HG03039 (cell line): ENCODE measurements at regions not wholly inside any gene's neighbourhood (a gene's known extent, or its start where the extent isn't known, plus 50 kb on each side); places are given as distances from the start of the nearest gene placed in this dataset.

Experiments
- ATAC-seq: cut with Tn5 transposase; IDR thresholded peaks from one replicate; pipeline ENCODE4 v1.9.1; 2021; ENCODE audit warnings: mild to moderate bottlenecking, moderate library complexity; ENCODE audit not compliant: unreplicated experiment

- no peak for ATAC-seq
Measured at GRCh38 chr16:64892835-64893785, 228.8 kb downstream of the CDH11 start.

- no peak for ATAC-seq
Measured at GRCh38 chr16:64889446-64889845, 232.4 kb downstream of the CDH11 start.

GRCh38 chr16:64887651-64888050 is 234.2 kb downstream of the CDH11 start:
- ATAC-seq = no peak

GRCh38 chr16:64882078-64882784 is 239.6 kb downstream of the CDH11 start:
- ATAC-seq = no peak

- ATAC-seq = no peak
Measured at GRCh38 chr16:64880994-64881393, 240.9 kb downstream of the CDH11 start.

GRCh38 chr16:64880006-64880405 is 241.9 kb downstream of the CDH11 start:
- ATAC-seq = no peak

- ATAC-seq = no peak
Measured at GRCh38 chr16:64878940-64879339, 242.9 kb downstream of the CDH11 start.

GRCh38 chr16:64872101-64872500 is 249.8 kb downstream of the CDH11 start:
- ATAC-seq = no peak

GRCh38 chr16:64870859-64871258 is 251.0 kb downstream of the CDH11 start:
- ATAC-seq = no peak

- no peak for ATAC-seq
Measured at GRCh38 chr16:64869781-64870180, 252.1 kb downstream of the CDH11 start.

- ATAC-seq = no peak
Measured at GRCh38 chr16:64866021-64866420, 255.8 kb downstream of the CDH11 start.

- no peak for ATAC-seq
Measured at GRCh38 chr16:64865069-64865696, 256.7 kb downstream of the CDH11 start.

GRCh38 chr16:64864232-64864809 is 257.5 kb downstream of the CDH11 start:
- no peak for ATAC-seq

- ATAC-seq = no peak
Measured at GRCh38 chr16:64858076-64858475, 263.8 kb downstream of the CDH11 start.

GRCh38 chr16:64857411-64857810 is 264.5 kb downstream of the CDH11 start:
- no peak for ATAC-seq

- ATAC-seq = no peak
Measured at GRCh38 chr16:64853551-64853950, 268.3 kb downstream of the CDH11 start.

GRCh38 chr16:64846966-64847365 is 274.9 kb downstream of the CDH11 start:
- ATAC-seq = no peak

GRCh38 chr16:64845071-64845470 is 276.8 kb downstream of the CDH11 start:
- ATAC-seq = no peak

- no peak for ATAC-seq
Measured at GRCh38 chr16:64841482-64841881, 280.4 kb downstream of the CDH11 start.

- ATAC-seq = no peak
Measured at GRCh38 chr16:64841071-64841470, 280.8 kb downstream of the CDH11 start.

- ATAC-seq = no peak
Measured at GRCh38 chr16:64830653-64831052, 291.2 kb downstream of the CDH11 start.
